Activated CD8-positive, alpha-beta T cell treated with anti-CD3 and anti-CD28 coated beads, Interleukin-2, amount 10 ng/mL, durations not matched to agents 7 days and 5 days (primary cell): ENCODE measurements at regions not wholly inside any gene's neighbourhood (a gene's known extent, or its start where the extent isn't known, plus 50 kb on each side); places are given as distances from the start of the nearest gene placed in this dataset.

Source experiments
- ATAC-seq: fragments of 150-1000 bp; cut with Tn5 transposase; one replicate; pipeline ENCODE4 v1.10.0; 2021; ENCODE audit warnings: moderate library complexity
- CTCF ChIA-PET: fragments of 350-600 bp; sonication (Branson Sonifier 250); formaldehyde crosslinking; loops from one replicate; lab custom pipeline; 2021; ENCODE audit warnings: antibody characterized with exemption; lab: Charles Lee
- POLR2A ChIA-PET: fragments of 350-600 bp; sonication (Branson Sonifier 250); formaldehyde crosslinking; loops from one replicate; lab custom pipeline; 2021; ENCODE audit warnings: antibody characterized with exemption; lab: Charles Lee
- DNase-seq: peaks from one replicate; pipeline ENCODE4 v3.0.0-alpha.2; 2020
- H3K27ac Mint-ChIP-seq: one replicate; pipeline ENCODE4 v1.8.0; 2021; ENCODE audit warnings: mild to moderate bottlenecking, mixed read lengths
- H3K27me3 Mint-ChIP-seq: one replicate; pipeline ENCODE4 v1.8.0; 2021; ENCODE audit warnings: low read depth, mixed read lengths
- H3K36me3 Mint-ChIP-seq: one replicate; pipeline ENCODE4 v1.8.0; 2021; ENCODE audit warnings: low read depth, mixed read lengths
- H3K4me1 Mint-ChIP-seq: one replicate; pipeline ENCODE4 v1.8.0; 2021; ENCODE audit warnings: low read depth, mixed read lengths
- H3K4me3 Mint-ChIP-seq: one replicate; pipeline ENCODE4 v1.8.0; 2021; ENCODE audit warnings: mild to moderate bottlenecking, mixed read lengths
- H3K9me3 Mint-ChIP-seq: one replicate; pipeline ENCODE4 v1.8.0; 2022; ENCODE audit warnings: mixed read lengths; ENCODE audit not compliant: insufficient read depth

DNA sequence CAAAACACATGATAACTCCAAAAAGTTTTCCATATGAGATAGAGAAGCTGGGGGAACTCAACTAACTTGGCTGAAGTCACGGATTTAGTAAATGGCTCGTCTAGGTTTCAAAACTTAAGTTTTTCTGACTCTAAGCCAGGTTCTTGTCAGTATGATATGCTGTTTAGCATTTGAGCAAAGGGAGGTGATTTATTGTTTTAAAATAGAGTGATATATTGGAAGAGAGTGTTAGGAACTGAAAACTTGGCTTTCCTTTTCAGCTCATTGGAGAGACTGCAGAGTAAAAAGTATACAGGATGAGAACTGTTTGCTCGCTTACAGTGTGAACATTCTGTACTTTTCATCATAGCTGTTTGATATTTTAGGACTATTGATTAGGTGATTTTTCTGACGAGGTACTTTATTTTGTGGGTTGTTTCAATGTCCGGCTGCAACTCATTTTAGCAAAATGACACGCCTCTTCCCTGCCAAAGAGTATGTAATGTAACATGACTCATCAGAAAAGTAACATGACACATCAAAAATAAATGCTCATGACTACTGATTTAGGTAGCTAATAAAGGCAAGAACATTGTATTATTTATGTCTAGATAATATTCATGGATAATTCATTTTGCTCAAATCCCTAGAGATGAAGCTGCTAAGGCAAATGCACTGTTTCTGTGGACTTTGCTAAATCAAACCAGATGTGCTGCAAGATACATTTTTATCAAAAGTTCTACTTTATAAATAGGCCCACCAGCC lies 355.1 kb downstream of the GPATCH2 start:
- H3K4me1 Mint-ChIP-seq: no peaks in the 10 kb centered on the region
- ChIA-PET POLR2A (no interaction called here), CTCF (no interaction called here)
- H3K36me3 Mint-ChIP-seq: no peaks in the 10 kb centered on the region
- no peak for DNase-seq
- no peaks in the 10 kb centered on the region for H3K27me3 Mint-ChIP-seq
- H3K4me3 Mint-ChIP-seq: no peak overlapping the region
- H3K9me3 Mint-ChIP-seq: no peaks in the 10 kb centered on the region
- ATAC-seq: no peak
- H3K27ac Mint-ChIP-seq: no peak overlapping the region

DNA sequence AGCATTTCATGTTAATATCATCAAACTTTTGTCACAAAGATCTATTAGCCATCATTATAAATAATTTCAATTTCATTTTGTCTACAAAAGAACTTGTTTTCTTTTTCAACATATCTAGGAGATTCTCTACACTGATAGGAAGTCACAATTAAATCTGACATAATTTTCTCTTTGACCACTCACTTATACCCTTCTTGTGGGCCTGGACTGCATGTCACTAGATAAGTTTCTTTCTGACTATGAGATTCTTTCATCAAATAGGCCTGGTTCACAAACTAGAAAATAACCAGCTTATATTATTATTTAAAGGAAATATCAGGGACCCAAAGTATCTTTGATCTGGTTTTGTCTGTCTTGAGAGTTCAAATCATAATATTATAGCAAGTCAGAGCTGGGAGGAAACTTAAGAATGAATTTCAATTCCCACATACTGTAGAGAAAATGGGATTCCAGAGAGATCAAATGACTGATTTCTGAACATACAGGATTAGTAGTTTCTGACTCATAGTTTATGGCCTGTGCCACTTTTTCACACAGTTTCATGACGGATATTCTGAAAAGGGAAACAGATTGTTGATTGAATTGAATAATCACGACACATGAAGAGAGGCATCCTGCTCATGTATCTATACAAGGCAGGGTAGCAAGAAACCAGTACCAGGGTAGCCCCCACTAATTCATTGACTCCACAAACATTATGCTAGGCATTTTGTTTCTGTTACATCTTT lies 355.8 kb downstream of the GPATCH2 start:
- POLR2A ChIA-PET: no interaction called here
- H3K36me3 Mint-ChIP-seq: no peaks in the 10 kb centered on the region

DNA sequence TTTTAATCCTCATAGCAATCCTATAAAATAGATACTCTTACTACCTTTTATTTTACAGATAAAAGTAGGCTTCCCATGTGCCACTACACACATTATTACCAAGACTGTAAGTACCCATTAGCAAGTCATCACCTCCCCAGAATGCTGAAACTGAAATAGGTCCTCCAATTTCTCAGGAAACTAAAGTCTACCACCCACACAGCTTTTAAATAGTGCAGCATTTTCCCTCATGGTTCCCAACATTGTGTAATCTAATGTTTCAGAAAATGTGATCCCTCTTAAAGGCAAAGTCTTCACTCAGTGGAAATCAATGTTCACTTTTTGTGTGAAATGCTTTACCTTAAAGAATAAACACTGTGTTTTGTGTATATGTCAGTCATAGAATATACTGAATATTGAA lies 356.5 kb downstream of the GPATCH2 start:
- Mint-ChIP-seq H3K27ac (no peak overlapping the region), H3K36me3 (no peaks in the 10 kb centered on the region), H3K27me3 (no peaks in the 10 kb centered on the region), H3K4me3 (no peak overlapping the region), H3K9me3 (no peaks in the 10 kb centered on the region), H3K4me1 (no peaks in the 10 kb centered on the region)
- no peak for DNase-seq
- ChIA-PET CTCF (no interaction called here), POLR2A (no interaction called here)
- ATAC-seq: no peak

More for the DNA sequence above, 355.8 kb downstream of the GPATCH2 start:
- ATAC-seq (no peak), DNase-seq (no peak)
- Mint-ChIP-seq H3K4me1 (no peaks in the 10 kb centered on the region), H3K9me3 (no peaks in the 10 kb centered on the region), H3K27ac (no peak overlapping the region), H3K27me3 (no peaks in the 10 kb centered on the region), H3K4me3 (no peak overlapping the region)
- CTCF ChIA-PET: no interaction called here

- ChIA-PET POLR2A (no interaction called here), CTCF (no interaction called here)
- Mint-ChIP-seq H3K4me3 (no peak overlapping the region), H3K36me3 (no peaks in the 10 kb centered on the region), H3K9me3 (no peaks in the 10 kb centered on the region), H3K27me3 (no peaks in the 10 kb centered on the region), H3K27ac (no peak overlapping the region), H3K4me1 (no peaks in the 10 kb centered on the region)
- ATAC-seq (no peak), DNase-seq (no peak)
These were observed 357.0 kb downstream of the GPATCH2 start for GRCh38 chr1:217273866-217274265.

DNA sequence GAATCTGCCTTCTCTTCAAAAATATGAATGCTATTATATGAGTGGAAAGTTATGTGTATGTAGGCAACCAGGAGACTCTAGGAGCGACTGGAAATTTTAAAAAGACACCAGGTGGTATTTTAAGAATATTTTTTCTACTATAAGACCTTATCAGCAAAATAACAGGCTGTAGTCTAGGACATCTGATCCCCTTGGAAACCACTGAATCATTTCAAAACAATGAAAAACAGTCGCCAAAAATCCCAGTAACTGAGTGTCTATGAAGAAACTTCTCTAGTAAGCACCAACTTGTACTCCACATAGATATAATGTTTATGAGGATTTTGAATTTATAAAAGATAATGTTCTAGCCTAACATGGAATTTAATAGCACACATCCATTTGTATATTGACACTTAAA lies 358.5 kb downstream of the GPATCH2 start:
- POLR2A ChIA-PET: no interaction called here

DNA sequence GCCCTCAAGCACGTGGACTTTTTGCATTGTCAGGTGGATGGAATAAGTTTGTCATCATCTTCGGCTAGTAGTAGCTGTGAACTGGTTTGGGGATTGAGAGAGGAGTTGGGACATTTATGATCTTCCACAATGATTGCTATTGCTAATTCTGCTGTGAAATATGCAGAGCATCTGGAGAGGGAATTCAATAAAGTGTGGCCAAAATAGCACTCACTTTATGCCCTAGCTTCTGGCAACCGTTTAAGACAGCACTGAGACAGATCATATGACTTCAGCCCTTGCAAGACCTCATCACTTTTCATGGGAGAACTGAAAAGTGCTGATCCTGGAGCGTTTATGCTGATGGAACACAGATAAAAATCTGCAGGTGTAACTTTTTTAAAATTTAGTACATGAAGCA lies 360.8 kb downstream of the GPATCH2 start:
- DNase-seq: no peak
- ChIA-PET POLR2A (no interaction called here), CTCF (no interaction called here)
- H3K36me3 Mint-ChIP-seq: no peaks in the 10 kb centered on the region
- no peaks in the 10 kb centered on the region for H3K4me1 Mint-ChIP-seq
- no peak overlapping the region for H3K4me3 Mint-ChIP-seq
- no peak overlapping the region for H3K27ac Mint-ChIP-seq
- ATAC-seq: no peak
- H3K27me3 Mint-ChIP-seq: no peaks in the 10 kb centered on the region
- no peaks in the 10 kb centered on the region for H3K9me3 Mint-ChIP-seq

More for the DNA sequence above, 358.5 kb downstream of the GPATCH2 start:
- Mint-ChIP-seq H3K4me1 (no peaks in the 10 kb centered on the region), H3K36me3 (no peaks in the 10 kb centered on the region), H3K27ac (no peak overlapping the region), H3K4me3 (no peak overlapping the region), H3K9me3 (no peaks in the 10 kb centered on the region), H3K27me3 (no peaks in the 10 kb centered on the region)
- CTCF ChIA-PET: no interaction called here
- DNase-seq (no peak), ATAC-seq (no peak)

DNA sequence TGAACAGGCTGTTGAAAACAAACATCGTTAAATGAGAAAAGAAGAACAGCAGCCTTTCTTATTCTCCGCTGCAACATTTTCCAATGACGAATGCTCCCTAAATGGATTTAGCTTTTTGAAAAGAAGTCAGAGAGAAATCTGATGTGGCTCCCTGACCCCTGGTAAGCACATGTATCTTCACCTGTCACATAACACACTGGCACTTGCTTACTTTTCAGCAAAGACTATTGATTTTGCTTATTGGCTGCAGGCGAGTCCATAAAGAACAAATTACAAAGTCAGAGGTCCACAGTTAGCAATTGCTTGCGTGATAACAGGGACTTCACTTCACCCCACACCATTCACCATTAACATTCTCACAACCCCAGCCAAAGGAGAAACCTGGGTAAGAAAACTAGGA lies 362.8 kb downstream of the GPATCH2 start:
- no peak for ATAC-seq
- POLR2A ChIA-PET: no interaction called here
- no peak overlapping the region for H3K4me3 Mint-ChIP-seq
- CTCF ChIA-PET: no interaction called here
- H3K4me1 Mint-ChIP-seq: no peaks in the 10 kb centered on the region
- no peaks in the 10 kb centered on the region for H3K27me3 Mint-ChIP-seq
- no peak overlapping the region for H3K27ac Mint-ChIP-seq
- no peaks in the 10 kb centered on the region for H3K9me3 Mint-ChIP-seq
- no peaks in the 10 kb centered on the region for H3K36me3 Mint-ChIP-seq
- DNase-seq: no peak

DNA sequence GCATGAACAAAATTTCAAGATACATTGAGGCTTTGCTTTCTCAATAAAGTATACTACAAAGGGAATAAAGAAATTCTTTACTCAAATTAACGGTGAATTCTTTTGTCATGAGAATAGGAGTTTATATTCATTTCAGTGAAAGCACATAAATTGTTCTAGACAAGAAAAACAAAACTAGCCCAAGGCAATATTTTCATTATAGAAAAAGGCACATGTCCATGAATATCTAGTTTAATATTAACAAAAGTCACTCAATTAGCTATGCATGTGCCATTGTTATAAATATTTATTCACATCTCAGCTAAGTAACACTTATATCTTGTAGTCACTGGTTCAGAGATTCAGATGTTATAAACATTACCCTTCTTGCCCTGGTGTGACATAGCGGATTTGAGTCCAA lies 369.3 kb downstream of the GPATCH2 start:
- H3K9me3 Mint-ChIP-seq: no peaks in the 10 kb centered on the region
- H3K4me1 Mint-ChIP-seq: no peaks in the 10 kb centered on the region
- DNase-seq (no peak), ATAC-seq (no peak)
- H3K36me3 Mint-ChIP-seq: no peaks in the 10 kb centered on the region
- H3K27ac Mint-ChIP-seq: no peak overlapping the region
- CTCF ChIA-PET: no interaction called here
- POLR2A ChIA-PET: no interaction called here
- H3K4me3 Mint-ChIP-seq: no peak overlapping the region
- H3K27me3 Mint-ChIP-seq: no peaks in the 10 kb centered on the region

DNA sequence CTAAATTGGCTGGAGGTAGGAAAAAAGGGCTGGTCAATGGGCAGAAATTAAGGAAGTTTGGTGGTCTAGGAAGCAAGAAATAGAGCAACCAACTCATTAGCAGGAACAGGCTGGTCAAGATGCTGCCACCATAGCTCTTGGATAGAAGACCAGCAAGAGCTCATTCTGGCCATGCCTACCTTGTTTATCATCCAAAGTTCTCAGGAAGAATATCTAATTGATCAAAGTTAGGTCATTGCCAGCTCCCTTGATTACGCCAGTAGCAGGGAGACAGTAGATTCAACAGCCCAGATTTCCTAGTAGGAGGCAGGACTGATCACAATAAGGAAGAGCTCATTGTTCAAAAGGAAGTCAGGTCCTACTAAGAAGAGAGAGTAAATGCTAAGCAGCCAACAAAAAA lies 370.2 kb downstream of the GPATCH2 start:
- Mint-ChIP-seq H3K27ac (no peak overlapping the region), H3K4me3 (no peak overlapping the region), H3K4me1 (no peaks in the 10 kb centered on the region), H3K36me3 (no peaks in the 10 kb centered on the region), H3K9me3 (no peaks in the 10 kb centered on the region), H3K27me3 (no peaks in the 10 kb centered on the region)
- ChIA-PET CTCF (no interaction called here), POLR2A (no interaction called here)
- no peak for ATAC-seq
- no peak for DNase-seq

DNA sequence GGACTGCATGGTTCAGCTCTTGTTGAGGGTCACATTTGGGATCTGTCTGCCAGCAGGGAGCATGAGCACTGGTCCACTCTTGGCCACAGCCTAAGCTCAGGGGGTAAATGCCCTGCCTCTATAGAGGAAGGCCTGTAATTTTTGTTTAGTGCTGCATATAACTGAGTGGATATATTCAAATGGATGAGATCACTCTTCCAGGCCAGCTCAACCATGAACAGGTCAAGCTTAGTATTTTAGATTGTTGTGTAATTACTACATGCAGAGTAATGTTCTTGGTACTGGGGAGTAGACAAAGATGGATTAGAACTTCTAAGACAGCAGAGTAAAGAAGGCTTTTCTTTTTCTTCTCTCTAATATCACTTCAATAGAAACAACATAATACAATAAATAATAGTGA lies 376.9 kb downstream of the GPATCH2 start:
- Mint-ChIP-seq H3K4me1 (no peaks in the 10 kb centered on the region), H3K36me3 (no peaks in the 10 kb centered on the region), H3K27ac (no peak overlapping the region), H3K4me3 (no peak overlapping the region), H3K9me3 (no peaks in the 10 kb centered on the region), H3K27me3 (no peaks in the 10 kb centered on the region)
- ChIA-PET POLR2A (no interaction called here), CTCF (no interaction called here)
- DNase-seq (no peak), ATAC-seq (no peak)

DNA sequence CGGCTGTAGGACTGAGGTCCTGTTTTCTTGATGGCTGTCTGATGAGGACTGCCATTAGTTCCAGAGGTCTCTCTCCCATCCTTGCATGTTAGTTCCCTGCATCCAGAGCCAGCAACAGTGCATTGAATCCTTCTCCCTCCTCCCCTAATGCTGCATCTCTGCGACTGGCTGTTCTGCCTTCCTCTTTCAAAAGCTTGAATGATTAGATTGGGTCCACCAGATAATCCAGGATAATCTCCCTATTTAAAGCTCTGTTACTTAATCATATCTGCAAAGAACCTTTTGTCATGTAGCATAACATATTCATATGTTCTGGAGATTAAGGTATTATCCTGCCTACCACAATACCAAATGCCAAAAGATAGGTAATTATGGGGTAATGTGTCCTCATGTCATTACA lies 377.5 kb downstream of the GPATCH2 start:
- Mint-ChIP-seq H3K36me3 (no peaks in the 10 kb centered on the region), H3K4me1 (no peaks in the 10 kb centered on the region), H3K9me3 (no peaks in the 10 kb centered on the region), H3K27ac (no peak overlapping the region), H3K27me3 (no peaks in the 10 kb centered on the region), H3K4me3 (no peak overlapping the region)
- ATAC-seq: no peak
- ChIA-PET CTCF (no interaction called here), POLR2A (no interaction called here)
- no peak for DNase-seq

DNA sequence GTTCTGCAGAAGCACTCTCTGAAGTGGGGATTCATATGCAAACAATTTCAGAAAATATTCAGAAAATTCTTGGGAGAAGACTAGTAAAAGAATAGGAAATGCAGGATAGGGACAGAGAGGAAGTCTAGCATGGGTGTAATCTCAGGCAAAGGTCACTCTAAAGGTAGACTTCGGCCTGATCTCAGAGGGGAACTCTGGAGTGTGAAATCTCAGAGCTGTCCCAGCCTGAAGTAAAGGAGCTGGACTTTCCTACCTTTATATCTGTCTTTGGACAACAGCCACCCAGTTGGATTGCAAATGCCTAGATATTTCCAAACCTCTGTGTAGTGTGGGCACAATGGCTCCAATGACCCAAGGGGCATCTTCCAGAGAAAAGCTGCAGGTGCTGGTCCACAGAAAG lies 379.8 kb downstream of the GPATCH2 start:
- Mint-ChIP-seq H3K4me1 (no peaks in the 10 kb centered on the region), H3K9me3 (no peaks in the 10 kb centered on the region), H3K4me3 (no peak overlapping the region), H3K36me3 (no peaks in the 10 kb centered on the region), H3K27ac (no peak overlapping the region), H3K27me3 (no peaks in the 10 kb centered on the region)
- ChIA-PET POLR2A (no interaction called here), CTCF (no interaction called here)
- DNase-seq: no peak
- no peak for ATAC-seq
